IPS-NIHi7 (cell line): ENCODE measurements at regions not wholly inside any gene's neighbourhood (a gene's known extent, or its start where the extent isn't known, plus 50 kb on each side); places are given as distances from the start of the nearest gene placed in this dataset.

ENCODE experiments used
- DNase-seq: peaks from one replicate; pipeline ENCODE4 v3.0.0; 2012; ENCODE audit warnings: mixed read lengths; ENCODE audit errors: extremely low spot score

DNA sequence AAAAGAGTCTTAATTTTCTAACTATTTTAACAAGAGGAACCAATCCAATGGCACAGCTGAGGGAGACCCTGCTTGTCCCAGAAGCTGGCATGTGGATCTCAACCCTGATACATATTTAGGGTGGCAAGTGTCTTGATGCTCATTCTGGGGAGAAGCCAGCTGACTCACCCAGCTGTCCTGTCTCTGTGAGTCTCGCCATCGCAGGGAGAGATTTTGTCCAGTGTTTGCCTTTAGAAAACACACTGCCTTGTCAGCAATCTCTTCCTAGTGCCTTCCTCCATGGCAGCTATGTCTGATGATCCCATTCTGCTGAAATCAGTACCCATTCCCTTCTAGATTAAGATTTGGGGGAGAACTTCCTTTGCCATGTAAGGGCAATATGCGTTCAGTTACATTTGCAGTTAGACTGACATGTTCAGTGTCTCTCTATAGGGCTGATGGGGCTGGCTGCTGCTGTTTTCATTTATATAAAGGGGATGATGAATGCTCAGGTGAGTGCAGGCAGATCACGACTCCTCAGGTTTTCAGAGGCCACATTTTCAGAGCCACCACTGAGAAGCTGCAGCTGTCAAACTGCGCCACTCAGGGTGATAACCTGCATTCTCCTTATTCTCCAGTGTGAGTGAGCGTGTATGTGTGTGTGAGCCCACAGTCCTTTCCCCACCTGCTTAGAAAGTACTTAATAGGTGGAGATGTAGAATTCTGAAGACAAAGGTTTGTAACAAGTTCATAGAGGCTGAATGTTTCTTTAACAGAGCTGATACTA lies 217.0 kb downstream of the GAS1 start:
- no peak for DNase-seq

DNA sequence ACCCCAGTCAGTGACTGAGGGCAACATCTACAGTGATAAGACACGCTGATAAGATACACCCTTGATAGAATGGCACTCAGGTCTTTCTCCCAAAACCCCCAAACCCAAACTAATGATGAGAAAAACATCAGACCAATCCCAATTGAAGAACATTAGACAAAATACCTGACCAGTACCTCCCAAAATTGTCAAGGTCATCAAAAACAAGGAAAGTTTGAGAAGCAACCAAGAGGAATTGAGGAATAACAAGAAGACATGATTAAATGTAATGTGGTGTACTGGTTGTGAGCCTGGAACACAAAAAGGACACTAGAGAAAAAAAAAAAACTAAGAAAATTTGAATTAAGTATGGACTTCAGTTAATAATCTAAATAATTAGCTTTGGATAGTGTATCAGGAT lies 222.8 kb downstream of the GAS1 start:
- no peak for DNase-seq

DNA sequence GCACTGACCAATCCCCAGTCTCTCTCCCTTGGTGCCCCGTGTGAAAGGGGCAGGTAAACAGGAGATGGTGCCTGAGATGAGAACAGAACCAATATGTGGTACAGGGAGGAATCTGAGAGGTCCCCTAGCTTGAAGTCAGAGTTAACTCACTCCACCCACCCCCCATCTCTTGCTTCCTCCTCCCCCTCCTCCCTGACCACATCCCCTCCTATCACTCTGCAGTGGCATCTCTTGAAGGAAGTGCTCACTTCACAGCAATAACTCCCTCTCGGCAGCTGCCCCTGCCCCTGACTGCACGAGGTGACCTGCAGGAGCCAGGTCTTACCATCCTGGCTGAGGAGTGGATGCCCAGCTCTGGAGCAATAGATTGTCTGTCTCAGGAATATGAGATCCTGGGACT lies 224.0 kb downstream of the GAS1 start:
- no peak for DNase-seq

DNA sequence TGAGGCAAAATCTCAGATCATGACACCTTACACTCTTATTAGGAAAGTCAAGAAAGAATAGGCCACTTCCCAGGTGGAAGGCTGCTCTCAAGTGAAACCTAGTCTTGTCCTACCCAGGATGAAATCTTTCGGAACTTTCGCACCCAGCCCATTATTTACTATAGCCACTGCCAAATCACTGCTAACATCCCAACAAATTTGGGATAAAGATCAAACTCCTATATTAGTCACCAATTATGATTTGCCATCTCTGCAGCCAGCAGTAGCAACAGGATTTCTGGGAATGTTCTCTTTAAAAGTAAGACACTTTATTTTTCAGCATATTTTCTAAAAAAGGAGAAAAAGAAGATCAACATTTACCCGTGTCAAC lies 224.6 kb downstream of the GAS1 start:
- DNase-seq, result no peak

DNA sequence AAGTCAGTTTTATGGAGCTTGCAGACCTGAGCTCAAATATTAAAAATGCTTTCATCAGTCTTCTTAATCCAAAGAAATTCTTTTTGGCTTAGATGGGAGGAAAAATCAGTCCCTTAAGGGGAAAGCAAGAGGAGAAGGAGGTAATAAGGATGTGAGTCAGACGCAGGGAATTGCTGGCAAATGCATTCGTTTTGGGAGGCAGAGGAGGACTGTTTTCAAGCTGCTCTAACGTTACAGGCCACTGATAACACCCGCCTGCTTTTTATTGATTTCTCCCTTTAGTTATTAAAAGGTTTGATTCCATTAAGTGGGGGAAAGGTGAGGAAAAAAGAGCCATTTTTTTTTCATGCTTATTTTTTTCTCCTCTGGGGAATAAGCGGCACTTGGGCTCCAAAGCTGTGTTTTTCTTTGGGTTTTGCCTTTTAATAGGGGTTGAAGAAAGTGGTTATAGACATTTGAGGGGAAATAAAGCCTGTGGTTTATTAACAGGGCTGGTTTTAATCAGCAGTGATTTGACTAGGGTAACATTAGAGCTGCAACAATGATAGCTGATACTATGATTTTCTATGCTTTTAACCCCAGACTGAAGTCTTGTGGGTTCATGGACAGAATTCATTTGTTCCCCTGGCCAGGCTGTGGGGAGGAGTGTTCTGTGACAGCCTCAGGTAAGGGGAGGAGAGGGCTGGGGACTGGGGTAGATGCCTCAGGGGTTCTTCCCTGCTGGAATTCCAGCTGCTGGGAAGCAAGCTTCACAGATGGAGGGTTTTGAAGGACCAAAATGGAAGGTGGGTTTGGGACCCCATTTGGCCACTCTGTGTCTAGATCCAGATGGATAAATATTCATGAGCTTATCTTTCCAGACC lies 225.2 kb downstream of the GAS1 start:
- peak; percentile 28 for DNase-seq

DNA sequence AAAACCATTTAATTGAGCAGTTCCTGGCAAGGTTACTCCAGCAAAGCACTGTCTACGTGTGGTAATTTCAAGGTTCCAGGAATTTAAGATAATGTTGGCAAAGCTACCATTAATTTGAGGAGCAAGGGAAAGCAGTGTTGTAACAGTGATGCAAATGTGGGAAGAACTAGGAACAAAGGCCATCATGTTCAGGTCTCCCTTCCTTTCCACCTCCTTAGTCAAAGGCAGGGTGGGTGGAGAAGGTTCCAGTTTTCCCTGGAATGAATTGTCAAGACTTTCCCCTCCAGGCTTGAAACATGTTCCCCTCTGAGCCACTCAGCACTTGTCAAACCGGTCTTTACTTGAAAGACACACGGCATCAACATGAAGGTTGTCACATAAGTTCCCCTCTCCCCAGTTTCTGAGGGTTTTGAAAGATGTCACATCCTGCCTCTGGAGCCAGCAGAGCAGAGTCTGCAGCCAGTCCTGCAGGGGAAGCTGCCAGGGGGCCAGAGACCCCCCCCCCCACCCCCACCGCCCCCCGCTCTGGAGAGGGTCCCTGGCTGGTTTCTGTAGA lies 226.0 kb downstream of the GAS1 start:
- DNase-seq, result peak; percentile 28

DNA sequence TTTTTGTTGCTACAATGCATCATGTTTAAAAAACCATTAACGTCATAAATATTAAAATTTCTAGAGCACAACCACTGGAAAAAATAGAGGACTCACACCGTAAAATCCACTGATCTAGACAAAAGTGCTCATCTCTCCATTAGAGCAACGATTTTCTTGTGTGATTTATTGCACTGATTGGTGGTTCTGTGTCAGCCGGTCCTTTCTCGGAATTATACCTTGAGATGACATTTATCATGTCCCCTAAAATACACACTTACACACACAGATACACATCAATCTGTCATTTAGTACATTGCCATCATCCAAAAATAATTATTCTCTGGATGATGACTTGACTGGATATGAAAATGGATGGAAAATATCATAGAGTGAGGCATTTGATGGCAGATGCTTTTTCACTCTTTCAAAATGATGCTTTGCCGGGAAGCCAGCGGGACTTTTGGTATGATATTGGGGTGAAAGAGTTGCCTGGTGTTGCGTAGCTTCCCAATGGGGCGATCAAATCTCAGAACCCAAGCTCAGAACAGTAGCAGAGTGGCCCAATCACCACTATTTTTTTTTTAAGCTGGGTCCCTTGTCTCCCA lies 226.6 kb downstream of the GAS1 start:
- DNase-seq, result no peak

DNA sequence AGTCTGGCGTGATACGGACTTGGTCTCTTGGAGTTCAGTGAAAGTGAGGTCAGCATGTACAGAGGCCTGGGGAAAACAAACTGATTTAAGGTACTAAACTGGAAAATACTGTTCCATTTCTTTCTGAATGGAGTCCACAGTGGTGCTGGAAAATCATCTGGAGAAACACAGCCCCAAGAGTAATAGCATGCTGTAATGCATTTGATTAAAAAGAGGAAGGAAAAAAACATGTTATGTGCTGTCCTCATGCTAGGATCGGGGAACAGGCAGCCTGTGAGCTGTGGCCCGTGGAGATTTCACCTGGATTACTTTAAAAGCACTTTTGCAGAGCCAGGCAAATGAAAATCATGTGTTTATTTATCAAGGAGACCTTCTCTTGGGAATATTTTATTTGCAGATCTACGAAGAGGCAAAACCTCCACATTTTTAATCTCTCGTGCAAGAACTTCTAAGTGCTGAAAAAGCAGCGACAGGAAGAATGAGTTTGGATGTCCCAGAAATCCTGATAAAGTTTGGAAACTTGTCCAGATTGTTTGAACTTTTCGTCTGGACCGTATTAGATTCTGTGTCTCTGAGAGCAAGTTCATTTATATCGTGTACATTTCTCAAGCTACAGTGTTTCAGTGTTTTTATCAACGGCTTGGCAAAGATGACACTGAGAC lies 228.8 kb downstream of the GAS1 start:
- DNase-seq, result no peak

DNA sequence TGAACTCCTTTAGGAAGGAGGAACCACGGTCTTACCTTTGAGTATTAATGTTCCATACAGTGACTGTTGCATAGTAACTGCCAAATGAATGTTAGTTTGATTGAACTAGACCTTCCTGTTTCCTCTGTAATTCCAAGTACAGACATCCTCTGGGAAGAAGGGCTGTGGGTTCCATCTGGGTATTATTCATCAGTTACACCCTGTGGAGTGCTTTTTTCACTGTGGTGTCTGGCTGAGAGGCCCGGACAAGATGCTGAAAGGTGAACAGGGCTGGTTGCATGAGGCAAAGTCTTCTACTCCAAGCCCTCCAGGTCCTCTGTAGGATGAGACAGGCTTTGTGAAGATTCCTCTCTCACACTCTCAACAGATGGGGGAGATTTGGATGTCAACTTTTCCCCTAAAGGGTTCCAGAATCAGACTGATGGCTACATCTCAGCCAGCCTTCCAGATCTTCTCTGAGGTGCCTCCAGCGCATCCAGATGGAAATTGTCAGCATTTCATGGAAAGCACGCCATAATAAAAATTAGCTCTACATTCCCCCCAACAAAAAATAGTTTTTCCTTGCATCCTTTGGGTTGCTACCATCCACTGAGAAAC lies 230.9 kb downstream of the GAS1 start:
- no peak for DNase-seq

DNA sequence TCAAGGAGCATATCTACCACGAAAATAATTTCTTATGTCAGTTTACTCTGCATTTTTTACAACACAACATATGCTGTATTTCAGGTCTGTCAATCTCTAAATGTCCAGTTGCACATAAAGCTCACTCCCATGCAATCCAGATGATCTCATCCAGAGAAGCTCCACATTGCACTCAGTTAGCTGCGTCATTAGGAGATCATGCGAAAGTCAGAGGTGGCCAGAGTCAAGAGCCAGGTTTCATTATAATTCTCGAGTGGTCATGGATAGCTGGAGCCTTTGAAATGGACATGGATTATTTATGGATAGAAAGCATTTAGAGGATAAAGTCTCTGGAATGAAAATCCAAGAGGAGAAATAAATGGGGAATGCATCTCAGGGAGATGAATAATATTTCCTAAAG lies 232.3 kb downstream of the GAS1 start:
- no peak for DNase-seq

DNA sequence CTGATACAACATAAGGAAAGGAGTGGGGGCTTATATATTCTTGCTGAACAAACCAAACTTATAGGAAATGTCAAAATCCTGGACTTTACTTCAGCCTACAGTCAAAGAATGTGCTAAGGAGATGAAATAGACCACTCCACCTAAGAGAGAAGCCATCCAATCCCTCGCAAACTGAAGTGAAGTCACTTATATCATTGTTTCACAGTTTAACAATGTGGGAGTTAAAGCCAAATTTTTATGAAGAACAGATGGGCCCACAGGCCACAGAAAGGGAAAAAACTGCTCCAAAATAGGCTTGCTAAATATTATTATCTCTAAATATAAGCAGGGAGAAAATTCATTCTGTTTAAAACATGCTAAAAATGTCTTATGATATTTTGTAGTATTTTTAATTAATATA lies 233.3 kb downstream of the GAS1 start:
- DNase-seq, result no peak

DNA sequence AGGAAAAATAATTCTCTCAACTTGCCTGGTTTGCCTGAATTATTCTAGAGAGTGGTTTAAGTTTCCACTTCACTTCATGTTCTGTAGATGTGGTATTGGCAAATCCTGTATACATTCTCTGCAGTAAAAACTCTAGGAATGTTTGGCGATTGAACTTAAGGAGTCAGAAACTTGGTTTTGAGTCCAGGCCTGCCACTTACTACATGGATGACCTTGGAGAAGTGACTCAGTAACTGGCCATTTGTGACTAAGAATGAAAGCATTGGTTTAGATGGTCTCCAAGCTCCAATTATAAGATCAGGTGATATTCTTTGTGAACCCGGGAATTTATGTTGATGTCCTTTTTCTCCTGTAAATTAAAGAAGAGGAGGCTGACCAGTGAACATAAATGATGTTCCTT lies 233.8 kb downstream of the GAS1 start:
- DNase-seq, result no peak

DNA sequence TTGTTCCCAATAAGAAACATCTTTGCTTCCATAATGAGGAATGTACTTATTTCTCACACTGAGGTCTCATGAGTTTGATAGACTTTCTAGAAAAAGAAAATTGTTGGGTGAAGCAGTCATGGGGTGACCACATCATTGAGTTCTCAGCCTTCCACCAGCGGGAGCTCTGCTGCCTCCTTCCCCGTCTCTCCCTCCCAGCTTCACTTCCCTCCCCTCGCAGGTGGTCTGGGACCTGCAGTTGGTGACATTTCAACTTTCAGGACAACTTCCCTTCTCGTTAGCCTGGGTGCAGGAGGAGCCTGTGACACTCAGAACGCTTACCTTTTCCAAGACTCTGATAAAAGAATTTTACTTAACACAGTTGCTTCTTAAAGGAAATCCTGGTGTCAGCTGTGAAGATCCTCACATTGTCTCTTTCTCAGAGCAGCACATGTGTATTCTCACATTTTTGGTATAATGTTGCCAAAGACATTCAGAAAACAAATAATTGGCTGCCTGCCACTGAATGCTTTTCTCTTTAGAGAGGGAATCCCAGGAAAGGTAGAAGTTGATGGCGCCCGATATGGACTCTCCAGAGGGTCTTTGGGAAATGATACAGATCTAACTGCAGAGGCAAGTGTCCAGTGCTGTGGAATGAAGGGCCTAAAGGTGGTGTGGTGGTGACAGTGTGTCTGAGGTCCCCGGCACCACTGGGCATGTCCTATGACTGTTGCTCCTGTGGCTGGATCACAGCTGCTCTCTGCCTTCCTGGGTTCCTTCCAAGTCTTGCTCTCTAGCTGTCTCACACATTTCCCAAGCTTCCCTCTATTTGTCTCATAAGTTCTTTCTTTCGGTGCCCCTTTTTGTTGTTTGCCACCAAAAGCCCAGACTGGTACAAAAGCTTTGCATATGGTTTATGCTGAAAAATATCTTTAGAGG lies 238.1 kb downstream of the GAS1 start:
- DNase-seq, result no peak

DNA sequence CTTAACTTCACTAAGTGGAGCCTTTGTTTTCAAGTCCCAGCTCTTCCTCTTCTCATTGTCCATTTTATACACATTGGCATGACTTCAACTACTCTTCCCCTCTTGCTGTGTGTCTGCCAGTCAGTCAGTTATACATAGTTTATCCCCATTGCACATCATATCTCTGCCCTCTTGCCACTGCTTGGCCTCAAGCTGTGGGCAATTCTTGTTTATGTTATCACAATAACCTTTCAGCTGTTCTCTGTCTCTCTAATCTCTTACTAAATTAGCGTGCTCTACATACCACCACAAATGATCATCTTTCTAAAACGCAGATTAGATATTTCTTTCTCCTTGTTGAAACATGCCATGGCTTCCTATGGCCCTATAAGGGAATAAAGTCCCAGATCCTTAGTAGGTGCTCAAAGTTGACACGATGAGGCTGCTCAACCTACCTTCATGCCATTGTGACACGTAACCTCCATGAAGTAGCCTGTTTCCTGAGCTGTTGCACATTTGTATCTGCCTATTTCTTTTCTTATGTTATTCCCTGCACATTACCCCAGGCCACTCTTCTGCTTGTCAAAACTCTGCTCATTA lies 239.3 kb downstream of the GAS1 start:
- no peak for DNase-seq

DNA sequence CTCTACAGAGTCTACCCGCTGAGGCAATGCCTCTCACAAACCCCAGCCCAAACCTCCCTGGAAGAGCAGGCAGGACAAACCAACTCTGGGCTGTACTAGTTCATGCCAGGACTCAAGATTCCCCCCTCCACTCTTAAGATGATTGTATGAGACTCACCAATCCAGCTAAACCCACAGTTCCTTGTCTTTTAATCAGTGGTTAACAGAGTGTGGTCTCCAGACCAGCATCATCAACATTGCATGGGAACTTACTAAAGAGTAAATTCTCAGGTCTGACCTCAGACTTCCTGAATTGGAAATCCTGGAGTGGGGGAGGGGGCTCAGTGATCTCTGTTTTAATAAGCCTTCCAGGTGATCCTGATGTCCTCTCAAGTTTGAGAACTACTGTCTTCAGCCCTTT lies 240.9 kb downstream of the GAS1 start:
- no peak for DNase-seq

DNA sequence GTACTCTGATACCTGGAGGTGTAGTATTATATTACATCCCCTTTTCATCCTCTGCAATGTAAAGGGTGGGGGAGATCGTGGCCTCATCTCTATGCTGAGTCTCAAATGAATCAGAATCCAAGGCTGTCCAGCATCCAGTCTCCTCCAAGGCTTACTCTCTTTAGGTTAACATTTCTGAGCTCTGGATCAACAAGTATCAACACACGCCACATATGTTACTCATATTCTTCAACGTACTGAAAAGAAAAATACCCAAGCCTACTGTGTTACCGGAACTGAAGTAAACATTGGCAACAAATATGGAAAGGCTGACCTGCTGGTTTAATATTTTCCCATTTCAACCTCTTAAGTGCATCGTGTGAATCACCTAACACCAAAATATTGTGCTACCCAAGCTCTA lies 241.8 kb downstream of the GAS1 start:
- no peak for DNase-seq

DNA sequence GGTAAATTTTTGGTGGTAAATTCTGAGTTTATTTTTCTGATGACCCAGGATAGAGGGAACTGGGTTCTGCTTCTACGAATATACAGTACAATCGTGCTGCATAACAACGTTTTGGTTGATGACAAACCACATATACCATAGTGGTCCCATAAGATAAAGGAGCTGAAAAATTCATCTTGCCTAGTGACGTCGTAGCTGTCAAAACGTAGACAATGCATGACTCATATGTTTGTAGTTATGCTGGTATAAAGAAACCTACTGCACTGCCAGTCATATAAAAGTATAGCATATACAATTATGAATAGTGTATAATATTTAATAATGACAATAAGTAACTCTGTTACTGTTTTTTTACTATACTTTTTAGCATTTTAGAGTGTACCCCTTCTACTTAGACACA lies 244.0 kb downstream of the GAS1 start:
- DNase-seq, result no peak

DNA sequence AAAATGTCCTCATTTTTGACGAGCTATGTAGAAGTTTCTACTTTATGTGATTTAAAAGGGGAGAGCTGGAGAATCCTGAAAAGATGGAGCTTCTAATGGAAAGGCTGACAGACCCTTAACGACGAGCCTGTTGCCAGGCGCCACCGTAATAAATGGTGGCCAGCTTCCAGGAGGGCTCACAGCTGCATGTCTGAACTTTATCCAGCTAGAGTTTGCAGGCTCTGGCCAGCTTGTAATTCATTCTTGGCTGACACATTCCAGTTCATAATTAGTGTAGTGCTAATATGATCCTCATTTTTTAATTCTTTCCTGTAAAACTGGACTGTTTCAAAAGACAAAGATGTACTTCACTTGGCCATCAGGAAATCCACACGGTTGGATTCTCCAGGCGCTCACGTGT lies 246.7 kb downstream of the GAS1 start:
- no peak for DNase-seq

DNA sequence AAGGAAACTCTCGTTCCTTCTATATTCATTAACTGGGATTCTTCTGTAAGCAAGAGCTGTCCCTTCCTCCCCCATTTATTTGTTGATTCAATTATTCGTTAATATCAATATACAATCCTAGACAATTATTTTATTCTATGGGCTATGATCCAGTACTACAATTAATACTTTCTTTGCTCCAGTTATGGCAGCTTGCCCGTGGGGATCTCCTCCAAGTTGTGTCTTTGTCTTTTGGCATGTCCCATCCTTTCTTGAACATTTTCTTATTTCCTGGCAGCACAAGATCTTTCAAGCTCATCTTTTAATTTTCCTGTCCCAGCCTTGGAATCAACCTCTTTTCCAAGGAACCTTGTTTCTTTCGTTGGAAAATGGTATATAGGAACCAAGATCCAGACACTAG lies 249.3 kb downstream of the GAS1 start:
- DNase-seq, result no peak

DNA sequence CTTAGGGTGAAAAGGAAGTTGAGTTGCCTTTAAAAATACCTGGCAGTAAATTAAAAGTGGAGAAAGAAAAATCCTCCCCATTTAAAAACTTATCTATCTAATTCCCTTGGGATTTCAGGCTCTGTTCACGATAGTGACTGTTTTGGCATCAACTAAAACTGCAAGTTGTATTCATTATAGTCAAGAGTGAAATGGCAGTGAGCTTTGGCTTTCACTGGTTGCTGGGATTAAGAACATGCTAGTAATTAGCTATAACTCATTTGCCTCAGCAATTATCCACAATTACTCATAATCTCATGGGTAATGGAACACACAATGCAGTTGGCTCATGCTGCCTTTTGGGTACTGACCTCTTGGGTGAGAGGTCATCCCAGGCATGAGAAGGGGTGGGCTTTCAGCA lies 250.1 kb downstream of the GAS1 start:
- no peak for DNase-seq
